Tibial artery (tissue), 4 donors: ENCODE measurements at regions not wholly inside any gene's neighbourhood (a gene's known extent, or its start where the extent isn't known, plus 50 kb on each side); places are given as distances from the start of the nearest gene placed in this dataset.

Source experiments
- DNase-seq, 2 donors: peaks; one replicate each; pipeline ENCODE4 v3.0.0-alpha.2; 2019
- H3K27ac ChIP-seq, 2 donors: fragments of 200-600 bp; sonication (generic) in 1 of 2; 1 replicate in 1 of 2; 2 replicates in 1 of 2; pipeline ENCODE4 v1.5.1; 2018 to 2019; ENCODE audit warnings: mild to moderate bottlenecking in 1 of 2
- H3K27me3 ChIP-seq, 2 donors: fragments of 200-600 bp; sonication (generic) in 1 of 2; one replicate each; pipeline versions ENCODE4 v1.5.1 to v1.6.0; 2016 to 2019
- H3K36me3 ChIP-seq, 3 donors: fragments of 200-600 bp; sonication (generic) in 2 of 3; one replicate each; pipeline ENCODE4 v1.5.1; 2016 to 2019; ENCODE audit warnings: mild to moderate bottlenecking in 2 of 3
- H3K4me1 ChIP-seq, 4 donors: fragments of 200-600 bp; sonication (generic) in 2 of 4; 1 replicate in 3 of 4; 2 replicates in 1 of 4; pipeline ENCODE4 v1.5.1; 2016 to 2019
- H3K4me3 ChIP-seq, 2 donors: fragments of 200-600 bp; sonication (generic) in 1 of 2; 1 replicate in 1 of 2; 2 replicates in 1 of 2; pipeline ENCODE4 v1.5.1; 2018 to 2019; ENCODE audit warnings: mild to moderate bottlenecking in 2 of 2
- H3K9me3 ChIP-seq, 3 donors: fragments of 200-600 bp; sonication (generic) in 1 of 3; one replicate each; pipeline ENCODE4 v1.5.1; 2016 to 2019
- CTCF ChIP-seq, 2 experiments: fragments of 200-600 bp in 1 of 2; fragments of 450-650 bp in 1 of 2; IDR thresholded peaks; one replicate each; pipeline ENCODE4 v1.5.1; 2017 to 2019; ENCODE audit warnings: antibody characterized with exemption in 2 of 2, mild to moderate bottlenecking in 1 of 2, moderate library complexity in 1 of 2
- intact Hi-C: fragments of 100-400 bp; cut with DNase I; formaldehyde crosslinking; loops from one replicate; pipeline ENCODE4 v1.15.0; 2023; ENCODE audit warnings: low total_unique reads

GRCh38 chr4:180850318-180850940 lies 1392.8 kb upstream of the TENM3 start:
- Histone ChIP-seq H3K27me3 (no peaks in the 10 kb centered on the region), H3K4me1 (no peaks in the 10 kb centered on the region), H3K36me3 (no peaks in the 10 kb centered on the region), H3K4me3 (no peak overlapping the region), H3K9me3 (no peaks in the 10 kb centered on the region), H3K27ac (no peak overlapping the region)
- TF ChIP-seq CTCF (IDR thresholded peaks at IDR 0.05) = no peak
- no peak for DNase-seq
- intact Hi-C loops = no loop called here

- TF ChIP-seq CTCF (IDR thresholded peaks at IDR 0.05) = no peak
- H3K4me1 ChIP-seq = no peaks in the 10 kb centered on the region
- DNase-seq = no peak
- no peaks in the 10 kb centered on the region for H3K9me3 ChIP-seq
- intact Hi-C loops = no loop called here
- no peaks in the 10 kb centered on the region for H3K27me3 ChIP-seq
- no peak overlapping the region for H3K4me3 ChIP-seq
- H3K36me3 ChIP-seq = no peaks in the 10 kb centered on the region
- H3K27ac ChIP-seq = no peak overlapping the region
Observed at GRCh38 chr4:180852738-180853137, 1390.5 kb upstream of the TENM3 start.

GRCh38 chr4:180855184-180855583 lies 1388.0 kb upstream of the TENM3 start:
- no peak for TF ChIP-seq CTCF (IDR thresholded peaks at IDR 0.05)

GRCh38 chr4:180860089-180860720 lies 1383.0 kb upstream of the TENM3 start:
- H3K27ac ChIP-seq = no peak overlapping the region
- no peaks in the 10 kb centered on the region for H3K9me3 ChIP-seq
- no peaks in the 10 kb centered on the region for H3K4me1 ChIP-seq
- no peak for DNase-seq
- TF ChIP-seq CTCF (IDR thresholded peaks at IDR 0.05) = no peak
- no peaks in the 10 kb centered on the region for H3K36me3 ChIP-seq
- intact Hi-C loops = no loop called here
- no peak overlapping the region for H3K4me3 ChIP-seq
- no peaks in the 10 kb centered on the region for H3K27me3 ChIP-seq

More at GRCh38 chr4:180855184-180855583, 1388.0 kb upstream of the TENM3 start:
- Histone ChIP-seq H3K9me3 (no peaks in the 10 kb centered on the region), H3K27me3 (no peaks in the 10 kb centered on the region), H3K4me1 (no peaks in the 10 kb centered on the region), H3K4me3 (no peak overlapping the region), H3K27ac (no peak overlapping the region), H3K36me3 (no peaks in the 10 kb centered on the region)
- DNase-seq = no peak
- intact Hi-C loops = no loop called here

GRCh38 chr4:180861651-180862050 lies 1381.6 kb upstream of the TENM3 start:
- H3K36me3 ChIP-seq = no peaks in the 10 kb centered on the region
- no peaks in the 10 kb centered on the region for H3K27me3 ChIP-seq
- no peaks in the 10 kb centered on the region for H3K4me1 ChIP-seq
- intact Hi-C loops = no loop called here
- no peak overlapping the region for H3K4me3 ChIP-seq
- no peak for DNase-seq
- no peak overlapping the region for H3K27ac ChIP-seq
- H3K9me3 ChIP-seq = peaks cover 0 to 5% (median 0%) of the 10 kb centered on the region in 3 donors
- TF ChIP-seq CTCF (IDR thresholded peaks at IDR 0.05) = no peak
